ENCODE measurements at regions not wholly inside any gene's neighbourhood (a gene's known extent, or its start where the extent isn't known, plus 50 kb on each side); places are given as distances from the start of the nearest gene placed in this dataset.

- FAIRE-seq, result no peak
- Histone ChIP-seq H3K27ac (no peak overlapping the region), H3K27me3 (no peaks in the 10 kb centered on the region), H3K36me3 (no peaks in the 10 kb centered on the region), H3K4me3 (no peak overlapping the region), H3K9me3 (no peaks in the 10 kb centered on the region), H3K4me1 (no peaks in the 10 kb centered on the region)
- intact Hi-C loops (cut with DNase I), result no loop called here
- no peak for TF ChIP-seq CTCF (IDR thresholded peaks at IDR 0.05)
- ATAC-seq, result no peak
- 51 to 57% methylated on average over 2 of the region's 2 CpGs for WGBS, 2 donors
- no peak for DNase-seq
Observed at GRCh38 chr1:98256700-98257099, 335.9 kb upstream of the DPYD start.

- Histone ChIP-seq H3K4me1 (no peaks in the 10 kb centered on the region), H3K27ac (no peak overlapping the region), H3K9me3 (no peaks in the 10 kb centered on the region), H3K27me3 (no peaks in the 10 kb centered on the region), H3K36me3 (no peaks in the 10 kb centered on the region), H3K4me3 (no peak overlapping the region)
- FAIRE-seq, result no peak
- no peak for TF ChIP-seq CTCF (IDR thresholded peaks at IDR 0.05)
- DNase-seq, result no peak
- ATAC-seq, result no peak
- WGBS, 2 donors, result 46 to 55% methylated on average over 3 of the region's 3 CpGs
- intact Hi-C loops (cut with DNase I), result no loop called here
Observed at GRCh38 chr1:98253145-98253544, 332.3 kb upstream of the DPYD start.

- WGBS, 2 donors, result 72 to 79% methylated on average over 2 of the region's 2 CpGs
- intact Hi-C loops (cut with DNase I), result no loop called here
- Histone ChIP-seq H3K36me3 (no peaks in the 10 kb centered on the region), H3K9me3 (no peaks in the 10 kb centered on the region), H3K4me3 (no peak overlapping the region), H3K4me1 (no peaks in the 10 kb centered on the region), H3K27ac (no peak overlapping the region), H3K27me3 (no peaks in the 10 kb centered on the region)
- FAIRE-seq, result no peak
- TF ChIP-seq CTCF (IDR thresholded peaks at IDR 0.05), result no peak
- no peak for DNase-seq
- no peak for ATAC-seq
Observed at GRCh38 chr1:98251497-98251896, 330.7 kb upstream of the DPYD start.

- H3K27me3 ChIP-seq, result no peaks in the 10 kb centered on the region
- no peak for TF ChIP-seq CTCF (IDR thresholded peaks at IDR 0.05)
- no peak for FAIRE-seq
- no peaks in the 10 kb centered on the region for H3K4me1 ChIP-seq
- no peak for DNase-seq
- no peaks in the 10 kb centered on the region for H3K9me3 ChIP-seq
- ATAC-seq, result no peak
- H3K36me3 ChIP-seq, result no peaks in the 10 kb centered on the region
- no peak overlapping the region for H3K27ac ChIP-seq
- no peak overlapping the region for H3K4me3 ChIP-seq
- WGBS, 2 donors, result 56 to 62% methylated on average over 3 of the region's 3 CpGs
- intact Hi-C loops (cut with DNase I), result no loop called here
Observed at GRCh38 chr1:98232678-98233077, 311.8 kb upstream of the DPYD start.

DNA sequence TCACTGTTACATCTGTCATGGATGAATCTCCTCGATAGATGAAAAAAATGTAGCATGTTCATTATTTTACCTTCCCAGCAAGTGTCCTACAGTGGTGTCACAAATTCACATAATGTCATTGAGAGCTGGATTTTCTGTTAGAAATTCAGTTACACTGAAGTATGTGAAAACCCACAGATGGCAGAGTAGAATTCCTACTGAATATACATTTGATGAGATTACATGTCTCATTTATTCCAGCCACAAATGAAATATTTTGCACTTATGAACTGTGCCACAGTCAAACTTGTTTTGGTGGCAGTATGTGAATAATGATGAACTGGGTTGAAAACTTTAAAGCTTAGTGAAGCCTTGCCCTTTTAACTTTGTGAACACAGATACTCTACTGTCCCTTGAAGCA lies 301.9 kb upstream of the DPYD start:
- no peak for DNase-seq
- 67 to 73% methylated on average over 1 of the region's 1 CpG for WGBS, 2 donors

More for the DNA sequence above, 301.9 kb upstream of the DPYD start:
- intact Hi-C loops (cut with DNase I), result no loop called here
- no peak overlapping the region for H3K4me3 ChIP-seq
- no peaks in the 10 kb centered on the region for H3K36me3 ChIP-seq
- no peak overlapping the region for H3K27ac ChIP-seq
- TF ChIP-seq CTCF (IDR thresholded peaks at IDR 0.05), result no peak
- H3K4me1 ChIP-seq, result no peaks in the 10 kb centered on the region
- H3K27me3 ChIP-seq, result no peaks in the 10 kb centered on the region
- no peaks in the 10 kb centered on the region for H3K9me3 ChIP-seq
- no peak for FAIRE-seq
- ATAC-seq, result no peak

Data from pancreas (tissue), 10 donors.